HL-60 (cell line): ENCODE measurements at regions not wholly inside any gene's neighbourhood (a gene's known extent, or its start where the extent isn't known, plus 50 kb on each side); places are given as distances from the start of the nearest gene placed in this dataset.

Experiments
- GABPA ChIP-seq: IDR thresholded peaks from 2 replicates; pipeline ENCODE4 v1.6.1; 2012; ENCODE audit warnings: low read depth
- POLR2AphosphoS5 ChIP-seq: IDR thresholded peaks from 2 replicates; pipeline ENCODE4 v1.6.1; 2012; ENCODE audit warnings: low read depth
- TF ChIP-seq, protein P1 (sequence below): IDR thresholded peaks from one replicate; pipeline ENCODE4 v1.5.1; 2011; ENCODE audit warnings: low read length, control low read depth, inconsistent platforms; ENCODE audit not compliant: insufficient read depth
- TF ChIP-seq, protein P2 (sequence below): IDR thresholded peaks from 2 replicates; pipeline ENCODE4 v1.6.1; 2012; ENCODE audit warnings: low read depth; ENCODE audit not compliant: insufficient replicate concordance

DNA sequence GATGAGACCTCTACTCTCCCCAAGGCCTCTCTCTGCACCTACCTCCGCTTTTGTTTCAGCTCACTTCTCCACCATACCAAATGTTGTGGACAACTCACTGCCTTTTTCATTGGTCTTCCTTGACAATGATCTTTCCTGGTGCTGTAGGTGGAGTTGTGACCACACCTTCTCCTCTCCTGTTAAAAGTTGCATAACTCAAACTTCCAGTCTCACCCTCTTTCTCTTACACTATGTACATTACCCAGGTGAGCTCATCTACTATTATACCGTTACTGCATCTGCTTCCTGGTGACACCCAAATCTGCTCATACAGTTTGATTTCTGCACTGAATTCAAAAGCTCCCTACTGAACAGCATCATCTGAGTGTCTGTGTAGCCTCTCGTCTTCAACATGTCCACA, 542.8 kb downstream of the GALC start:
- TF ChIP-seq, protein P1, sequence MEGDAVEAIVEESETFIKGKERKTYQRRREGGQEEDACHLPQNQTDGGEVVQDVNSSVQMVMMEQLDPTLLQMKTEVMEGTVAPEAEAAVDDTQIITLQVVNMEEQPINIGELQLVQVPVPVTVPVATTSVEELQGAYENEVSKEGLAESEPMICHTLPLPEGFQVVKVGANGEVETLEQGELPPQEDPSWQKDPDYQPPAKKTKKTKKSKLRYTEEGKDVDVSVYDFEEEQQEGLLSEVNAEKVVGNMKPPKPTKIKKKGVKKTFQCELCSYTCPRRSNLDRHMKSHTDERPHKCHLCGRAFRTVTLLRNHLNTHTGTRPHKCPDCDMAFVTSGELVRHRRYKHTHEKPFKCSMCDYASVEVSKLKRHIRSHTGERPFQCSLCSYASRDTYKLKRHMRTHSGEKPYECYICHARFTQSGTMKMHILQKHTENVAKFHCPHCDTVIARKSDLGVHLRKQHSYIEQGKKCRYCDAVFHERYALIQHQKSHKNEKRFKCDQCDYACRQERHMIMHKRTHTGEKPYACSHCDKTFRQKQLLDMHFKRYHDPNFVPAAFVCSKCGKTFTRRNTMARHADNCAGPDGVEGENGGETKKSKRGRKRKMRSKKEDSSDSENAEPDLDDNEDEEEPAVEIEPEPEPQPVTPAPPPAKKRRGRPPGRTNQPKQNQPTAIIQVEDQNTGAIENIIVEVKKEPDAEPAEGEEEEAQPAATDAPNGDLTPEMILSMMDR = no peak
- TF ChIP-seq GABPA (no peak), POLR2AphosphoS5 (no peak)
- TF ChIP-seq, protein P2, sequence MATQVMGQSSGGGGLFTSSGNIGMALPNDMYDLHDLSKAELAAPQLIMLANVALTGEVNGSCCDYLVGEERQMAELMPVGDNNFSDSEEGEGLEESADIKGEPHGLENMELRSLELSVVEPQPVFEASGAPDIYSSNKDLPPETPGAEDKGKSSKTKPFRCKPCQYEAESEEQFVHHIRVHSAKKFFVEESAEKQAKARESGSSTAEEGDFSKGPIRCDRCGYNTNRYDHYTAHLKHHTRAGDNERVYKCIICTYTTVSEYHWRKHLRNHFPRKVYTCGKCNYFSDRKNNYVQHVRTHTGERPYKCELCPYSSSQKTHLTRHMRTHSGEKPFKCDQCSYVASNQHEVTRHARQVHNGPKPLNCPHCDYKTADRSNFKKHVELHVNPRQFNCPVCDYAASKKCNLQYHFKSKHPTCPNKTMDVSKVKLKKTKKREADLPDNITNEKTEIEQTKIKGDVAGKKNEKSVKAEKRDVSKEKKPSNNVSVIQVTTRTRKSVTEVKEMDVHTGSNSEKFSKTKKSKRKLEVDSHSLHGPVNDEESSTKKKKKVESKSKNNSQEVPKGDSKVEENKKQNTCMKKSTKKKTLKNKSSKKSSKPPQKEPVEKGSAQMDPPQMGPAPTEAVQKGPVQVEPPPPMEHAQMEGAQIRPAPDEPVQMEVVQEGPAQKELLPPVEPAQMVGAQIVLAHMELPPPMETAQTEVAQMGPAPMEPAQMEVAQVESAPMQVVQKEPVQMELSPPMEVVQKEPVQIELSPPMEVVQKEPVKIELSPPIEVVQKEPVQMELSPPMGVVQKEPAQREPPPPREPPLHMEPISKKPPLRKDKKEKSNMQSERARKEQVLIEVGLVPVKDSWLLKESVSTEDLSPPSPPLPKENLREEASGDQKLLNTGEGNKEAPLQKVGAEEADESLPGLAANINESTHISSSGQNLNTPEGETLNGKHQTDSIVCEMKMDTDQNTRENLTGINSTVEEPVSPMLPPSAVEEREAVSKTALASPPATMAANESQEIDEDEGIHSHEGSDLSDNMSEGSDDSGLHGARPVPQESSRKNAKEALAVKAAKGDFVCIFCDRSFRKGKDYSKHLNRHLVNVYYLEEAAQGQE = no peak
